Glutamatergic neuron (in vitro differentiated cells): ENCODE measurements at regions not wholly inside any gene's neighbourhood (a gene's known extent, or its start where the extent isn't known, plus 50 kb on each side); places are given as distances from the start of the nearest gene placed in this dataset.

Experiments
- DNase-seq: peaks from one replicate; pipeline ENCODE4 v3.0.0; 2022
- H3K27ac Mint-ChIP-seq: one replicate; pipeline ENCODE4 v1.8.0; 2020; ENCODE audit warnings: mild to moderate bottlenecking, mixed read lengths, inconsistent platforms; ENCODE audit not compliant: unreplicated experiment
- H3K27me3 Mint-ChIP-seq: one replicate; pipeline ENCODE4 v1.8.0; 2020; ENCODE audit warnings: mild to moderate bottlenecking, moderate library complexity, mixed read lengths, inconsistent platforms; ENCODE audit not compliant: unreplicated experiment
- H3K36me3 Mint-ChIP-seq: one replicate; pipeline ENCODE4 v1.8.0; 2020; ENCODE audit warnings: mild to moderate bottlenecking, mixed read lengths, inconsistent platforms; ENCODE audit not compliant: unreplicated experiment
- H3K4me1 Mint-ChIP-seq: one replicate; pipeline ENCODE4 v1.8.0; 2020; ENCODE audit warnings: mild to moderate bottlenecking, low read depth, mixed read lengths, inconsistent platforms; ENCODE audit not compliant: unreplicated experiment
- H3K4me3 Mint-ChIP-seq: one replicate; pipeline ENCODE4 v1.8.0; 2020; ENCODE audit warnings: mild to moderate bottlenecking, mixed read lengths, inconsistent platforms; ENCODE audit not compliant: unreplicated experiment
- H3K9me3 Mint-ChIP-seq: one replicate; pipeline ENCODE4 v1.8.0; 2020; ENCODE audit warnings: mild to moderate bottlenecking, moderate library complexity, mixed read lengths, inconsistent platforms; ENCODE audit not compliant: unreplicated experiment
- CTCF ChIP-seq: fragments of 200-600 bp; sonication (generic); IDR thresholded peaks from one replicate; pipeline ENCODE4 v1.5.0; 2021; ENCODE audit not compliant: partially characterized antibody, unreplicated experiment

GRCh38 chr7:41297166-41297565 is 405.7 kb downstream of the INHBA start:
- H3K4me3 Mint-ChIP-seq: no peak overlapping the region
- no peak for TF ChIP-seq CTCF
- H3K36me3 Mint-ChIP-seq: no peaks in the 10 kb centered on the region
- H3K9me3 Mint-ChIP-seq: no peaks in the 10 kb centered on the region
- DNase-seq: no peak
- peaks cover 2% of the 10 kb centered on the region for H3K4me1 Mint-ChIP-seq
- H3K27ac Mint-ChIP-seq: no peak overlapping the region
- peaks cover 2% of the 10 kb centered on the region for H3K27me3 Mint-ChIP-seq

- no peak for DNase-seq
- Mint-ChIP-seq H3K27ac (no peak overlapping the region), H3K27me3 (peaks cover 2% of the 10 kb centered on the region), H3K4me1 (peaks cover 2% of the 10 kb centered on the region), H3K9me3 (no peaks in the 10 kb centered on the region), H3K4me3 (no peak overlapping the region), H3K36me3 (no peaks in the 10 kb centered on the region)
- TF ChIP-seq CTCF: no peak
These were observed 407.5 kb downstream of the INHBA start for GRCh38 chr7:41295455-41295815.

GRCh38 chr7:41294556-41295454 is 408.1 kb downstream of the INHBA start:
- TF ChIP-seq CTCF: no peak
- Mint-ChIP-seq H3K27me3 (peaks cover 2% of the 10 kb centered on the region), H3K27ac (no peak overlapping the region), H3K36me3 (no peaks in the 10 kb centered on the region), H3K4me1 (peaks cover 2% of the 10 kb centered on the region), H3K9me3 (no peaks in the 10 kb centered on the region), H3K4me3 (no peak overlapping the region)
- no peak for DNase-seq

GRCh38 chr7:41292487-41292886 is 410.4 kb downstream of the INHBA start:
- H3K4me3 Mint-ChIP-seq: no peak overlapping the region
- H3K4me1 Mint-ChIP-seq: peaks cover 2% of the 10 kb centered on the region
- H3K27ac Mint-ChIP-seq: no peak overlapping the region
- H3K36me3 Mint-ChIP-seq: no peaks in the 10 kb centered on the region
- no peak for DNase-seq
- no peaks in the 10 kb centered on the region for H3K9me3 Mint-ChIP-seq
- TF ChIP-seq CTCF: no peak
- H3K27me3 Mint-ChIP-seq: peaks cover 2% of the 10 kb centered on the region

- no peak for TF ChIP-seq CTCF
- no peaks in the 10 kb centered on the region for H3K4me1 Mint-ChIP-seq
- H3K4me3 Mint-ChIP-seq: no peak overlapping the region
- H3K27ac Mint-ChIP-seq: no peak overlapping the region
- H3K36me3 Mint-ChIP-seq: peaks cover 2% of the 10 kb centered on the region
- no peak for DNase-seq
- no peaks in the 10 kb centered on the region for H3K9me3 Mint-ChIP-seq
- no peaks in the 10 kb centered on the region for H3K27me3 Mint-ChIP-seq
These were observed 415.1 kb downstream of the INHBA start for GRCh38 chr7:41287559-41288335.
